ENCODE measurements at regions not wholly inside any gene's neighbourhood (a gene's known extent, or its start where the extent isn't known, plus 50 kb on each side); places are given as distances from the start of the nearest gene placed in this dataset.

GRCh38 chr11:112555491-112556364 lies 295.1 kb upstream of the PLET1 start:
- no peaks in the 10 kb centered on the region for H3K36me3 ChIP-seq
- H3K4me1 ChIP-seq (ENCODE audit: insufficient read depth), result no peaks in the 10 kb centered on the region
- no peak overlapping the region for H3K4me3 ChIP-seq
- no peaks in the 10 kb centered on the region for H3K27me3 ChIP-seq
- intact Hi-C loops (cut with DNase I), result loop anchor here in 1 of 4 donors (10.0 kb wide), 1 partner anchor 271 kb away; no protein-coding TSS in a partner anchor
- H3K27ac ChIP-seq, result no peak overlapping the region
- TF ChIP-seq POLR2A (IDR thresholded peaks at IDR 0.05) (no peak), EP300 (IDR thresholded peaks at IDR 0.05) (no peak)
- no peaks in the 10 kb centered on the region for H3K9me3 ChIP-seq
- WGBS, 3 donors, result 66 to 71% (median 70%) methylated on average over 10 of the region's 10 CpGs
- DNase-seq, result peak in 4 of 5 donors; percentile 24 to 53 (median 43)

GRCh38 chr11:112558691-112559090 lies 298.0 kb upstream of the PLET1 start:
- Histone ChIP-seq H3K36me3 (no peaks in the 10 kb centered on the region), H3K27ac (no peak overlapping the region), H3K27me3 (no peaks in the 10 kb centered on the region), H3K9me3 (no peaks in the 10 kb centered on the region), H3K4me3 (no peak overlapping the region), H3K4me1 (ENCODE audit: insufficient read depth) (no peaks in the 10 kb centered on the region)
- DNase-seq, result no peak
- no peak for TF ChIP-seq EP300 (IDR thresholded peaks at IDR 0.05)
- no peak for TF ChIP-seq CTCF (IDR thresholded peaks at IDR 0.05)
- WGBS, 3 donors, result 82 to 85% (median 85%) methylated on average over 7 of the region's 7 CpGs
- intact Hi-C loops (cut with DNase I), result loop anchor here in 1 of 4 donors (10.0 kb wide), 1 partner anchor 274 kb away; no protein-coding TSS in a partner anchor

- Histone ChIP-seq H3K9me3 (no peaks in the 10 kb centered on the region), H3K27me3 (no peaks in the 10 kb centered on the region), H3K27ac (no peak overlapping the region), H3K4me1 (ENCODE audit: insufficient read depth) (peaks cover 12% of the 10 kb centered on the region), H3K4me3 (no peak overlapping the region), H3K36me3 (no peaks in the 10 kb centered on the region)
- intact Hi-C loops (cut with DNase I), result no loop called here
- DNase-seq, result no peak
- no peak for TF ChIP-seq POLR2A (IDR thresholded peaks at IDR 0.05)
- no peak for TF ChIP-seq CTCF (IDR thresholded peaks at IDR 0.05)
- TF ChIP-seq EP300 (IDR thresholded peaks at IDR 0.05), result no peak
- 82 to 90% (median 89%) methylated on average over 5 of the region's 5 CpGs for WGBS, 3 donors
Observed at GRCh38 chr11:112563808-112564207, 303.1 kb upstream of the PLET1 start.

- H3K27ac ChIP-seq, result peak overlapping the region in 1 of 2 donors; percentile 11
- WGBS, 3 donors, result 8 to 28% (median 24%) methylated on average over 3 of the region's 3 CpGs
- no peaks in the 10 kb centered on the region for H3K9me3 ChIP-seq
- no peak for DNase-seq
- H3K4me3 ChIP-seq, result no peak overlapping the region
- intact Hi-C loops (cut with DNase I), result no loop called here
- H3K4me1 ChIP-seq (ENCODE audit: insufficient read depth), result peaks cover 12% of the 10 kb centered on the region
- no peaks in the 10 kb centered on the region for H3K36me3 ChIP-seq
- no peaks in the 10 kb centered on the region for H3K27me3 ChIP-seq
- TF ChIP-seq POLR2A (IDR thresholded peaks at IDR 0.05) (no peak), EP300 (IDR thresholded peaks at IDR 0.05) (no peak), CTCF (IDR thresholded peaks at IDR 0.05) (no peak)
Observed at GRCh38 chr11:112564228-112564955, 303.7 kb upstream of the PLET1 start.

Measured in ovary (tissue), 7 donors.